SK-N-MC (cell line): ENCODE measurements at regions not wholly inside any gene's neighbourhood (a gene's known extent, or its start where the extent isn't known, plus 50 kb on each side); places are given as distances from the start of the nearest gene placed in this dataset.

ENCODE experiments used
- DNase-seq: peaks from one replicate; pipeline ENCODE4 v3.0.0-alpha.2; 2011; ENCODE audit warnings: low read depth, low spot score
- H3K27ac ChIP-seq: fragments of 200-600 bp; sonication (generic); 2 replicates; pipeline ENCODE4 v1.5.1; 2016; ENCODE audit warnings: mixed run types
- H3K36me3 ChIP-seq: fragments of 200-600 bp; sonication (generic); 2 replicates; pipeline ENCODE4 v1.6.1; 2017; ENCODE audit warnings: antibody characterized with exemption, low read length, mixed read lengths; ENCODE audit not compliant: insufficient read depth
- H3K4me3 ChIP-seq: fragments of 200-600 bp; sonication (generic); 2 replicates; pipeline ENCODE4 v1.5.1; 2016
- H3K9ac ChIP-seq: fragments of 200-600 bp; sonication (generic); 2 replicates; pipeline ENCODE4 v1.8.0; 2017; ENCODE audit warnings: mixed run types, mixed read lengths; ENCODE audit not compliant: insufficient read length
- H3K9me3 ChIP-seq: fragments of 200-600 bp; sonication (generic); 2 replicates; pipeline ENCODE4 v1.6.1; 2017; ENCODE audit warnings: low read depth, mild to moderate bottlenecking, antibody characterized with exemption, low read length, moderate library complexity, mixed read lengths
- EZH2 ChIP-seq: fragments of 200-600 bp; sonication (generic); IDR thresholded peaks from one replicate; pipeline ENCODE4 v1.6.1; 2017; ENCODE audit warnings: antibody characterized with exemption
- FOXP2 ChIP-seq: optimal IDR thresholded peaks from 2 replicates; pipeline ENCODE3; 2011; ENCODE audit warnings: mild to moderate bottlenecking, moderate library complexity; ENCODE audit not compliant: insufficient read depth; ENCODE audit errors: extremely low read length, control extremely low read depth
- POLR2AphosphoS5 ChIP-seq: IDR thresholded peaks from 2 replicates; pipeline ENCODE4 v1.6.1; 2012; ENCODE audit warnings: mild to moderate bottlenecking, low read depth, low read length, borderline replicate concordance

DNA sequence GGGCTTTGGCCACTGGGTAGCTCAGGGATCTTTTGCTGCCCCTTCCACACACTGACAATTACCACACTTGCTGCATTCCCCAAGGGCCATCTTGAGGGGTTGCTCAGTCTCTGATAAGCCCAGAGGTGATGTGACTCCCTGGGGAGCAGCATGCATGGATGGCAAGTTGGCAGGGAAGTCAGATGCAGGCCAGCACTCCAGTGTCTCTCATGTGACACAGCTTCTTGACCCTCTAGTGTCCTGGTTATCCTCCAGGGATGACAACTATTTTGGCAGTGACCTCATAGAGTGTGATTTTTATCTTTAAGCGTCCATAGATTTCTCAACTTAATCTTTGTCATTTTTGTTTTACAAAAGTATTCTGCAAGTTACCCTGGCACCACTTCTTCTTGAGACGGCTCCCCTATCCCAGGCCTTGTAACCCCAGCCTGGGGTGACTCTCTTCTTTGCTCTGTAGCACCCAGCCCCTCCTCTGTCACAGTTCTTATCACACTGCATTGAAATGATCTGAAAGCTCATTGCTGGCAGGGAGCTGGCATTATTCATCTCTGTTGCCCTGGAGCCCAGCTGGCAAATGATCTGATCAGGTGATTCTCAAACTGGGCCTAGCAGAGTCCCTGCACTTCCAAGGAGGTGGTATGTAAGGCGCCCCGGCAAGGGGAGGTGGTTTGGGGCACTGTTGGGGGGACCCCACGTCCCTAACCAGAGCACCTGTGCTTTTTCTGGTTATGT is 72.6 kb downstream of the TENT5C start:
- H3K9ac ChIP-seq: no peak overlapping the region
- no peaks in the 10 kb centered on the region for H3K36me3 ChIP-seq
- H3K9me3 ChIP-seq: no peaks in the 10 kb centered on the region
- no peak overlapping the region for H3K27ac ChIP-seq
- DNase-seq: no peak
- H3K4me3 ChIP-seq: no peak overlapping the region
- TF ChIP-seq FOXP2 (no peak), EZH2 (no peak), POLR2AphosphoS5 (no peak)

DNA sequence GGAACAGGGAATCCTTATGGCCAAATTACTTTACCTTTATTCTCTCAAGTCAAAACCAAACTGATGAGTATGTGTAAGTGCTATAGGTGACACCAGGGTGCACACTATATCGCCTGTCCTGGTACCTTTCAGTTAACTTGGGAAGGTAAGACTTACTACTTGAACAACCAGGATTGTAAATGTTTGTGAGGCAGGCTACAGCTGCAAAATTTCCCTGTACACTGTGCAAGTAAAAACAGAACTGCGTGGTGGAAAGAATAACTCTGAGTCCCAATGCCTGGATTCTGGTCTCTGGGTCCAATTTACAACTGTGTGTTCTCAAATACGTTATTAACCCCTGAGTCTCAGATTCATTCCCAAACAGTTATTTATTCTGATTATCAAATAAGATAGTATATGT is 73.5 kb downstream of the TENT5C start:
- no peak for DNase-seq

DNA sequence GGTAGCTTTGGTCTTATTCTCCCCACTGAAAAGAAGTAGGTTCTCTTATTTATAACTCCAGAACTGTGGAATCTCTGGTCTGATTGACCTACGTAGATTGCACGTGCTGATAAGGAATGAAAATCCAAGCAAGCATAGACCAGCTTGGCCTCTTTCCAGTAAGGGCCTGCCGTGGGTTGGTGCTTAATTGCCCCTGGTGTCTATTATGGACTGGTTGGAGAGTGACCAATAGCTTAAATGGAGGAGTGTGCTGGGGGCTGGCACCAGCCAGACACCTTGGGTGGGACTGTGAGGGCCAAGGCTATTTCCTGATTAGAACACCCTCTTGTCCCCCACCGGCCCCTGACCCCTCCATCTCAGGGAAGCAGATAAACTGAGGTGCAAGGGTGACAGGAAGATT is 74.0 kb downstream of the TENT5C start:
- no peak for TF ChIP-seq EZH2
- no peak for TF ChIP-seq FOXP2
- TF ChIP-seq POLR2AphosphoS5: no peak
- Histone ChIP-seq H3K9me3 (no peaks in the 10 kb centered on the region), H3K4me3 (no peak overlapping the region), H3K27ac (no peak overlapping the region), H3K9ac (no peak overlapping the region), H3K36me3 (no peaks in the 10 kb centered on the region)
- no peak for DNase-seq

More for the DNA sequence above, 73.5 kb downstream of the TENT5C start:
- TF ChIP-seq POLR2AphosphoS5: no peak
- Histone ChIP-seq H3K4me3 (no peak overlapping the region), H3K36me3 (no peaks in the 10 kb centered on the region), H3K27ac (no peak overlapping the region), H3K9ac (no peak overlapping the region), H3K9me3 (no peaks in the 10 kb centered on the region)

- TF ChIP-seq EZH2 (no peak), FOXP2 (no peak), POLR2AphosphoS5 (no peak)
- Histone ChIP-seq H3K9me3 (no peaks in the 10 kb centered on the region), H3K27ac (no peak overlapping the region), H3K9ac (no peak overlapping the region), H3K36me3 (no peaks in the 10 kb centered on the region), H3K4me3 (no peak overlapping the region)
- DNase-seq: no peak
Measured at GRCh38 chr1:117680316-117681002, 74.6 kb downstream of the TENT5C start.

GRCh38 chr1:117681093-117681900 is 75.4 kb downstream of the TENT5C start:
- TF ChIP-seq EZH2 (no peak), POLR2AphosphoS5 (no peak), FOXP2 (no peak)
- Histone ChIP-seq H3K9ac (no peak overlapping the region), H3K9me3 (no peaks in the 10 kb centered on the region), H3K27ac (no peak overlapping the region), H3K36me3 (no peaks in the 10 kb centered on the region), H3K4me3 (no peak overlapping the region)
- no peak for DNase-seq

- Histone ChIP-seq H3K36me3 (no peaks in the 10 kb centered on the region), H3K4me3 (no peak overlapping the region), H3K27ac (no peak overlapping the region), H3K9ac (no peak overlapping the region), H3K9me3 (no peaks in the 10 kb centered on the region)
- TF ChIP-seq FOXP2 (no peak), POLR2AphosphoS5 (no peak), EZH2 (no peak)
- DNase-seq: no peak
Measured at GRCh38 chr1:117681901-117682250, 76.0 kb downstream of the TENT5C start.

GRCh38 chr1:117682372-117682771 is 76.5 kb downstream of the TENT5C start:
- DNase-seq: no peak
- TF ChIP-seq FOXP2 (no peak), EZH2 (no peak), POLR2AphosphoS5 (no peak)
- Histone ChIP-seq H3K9ac (no peak overlapping the region), H3K27ac (no peak overlapping the region), H3K9me3 (no peaks in the 10 kb centered on the region), H3K36me3 (no peaks in the 10 kb centered on the region), H3K4me3 (no peak overlapping the region)

DNA sequence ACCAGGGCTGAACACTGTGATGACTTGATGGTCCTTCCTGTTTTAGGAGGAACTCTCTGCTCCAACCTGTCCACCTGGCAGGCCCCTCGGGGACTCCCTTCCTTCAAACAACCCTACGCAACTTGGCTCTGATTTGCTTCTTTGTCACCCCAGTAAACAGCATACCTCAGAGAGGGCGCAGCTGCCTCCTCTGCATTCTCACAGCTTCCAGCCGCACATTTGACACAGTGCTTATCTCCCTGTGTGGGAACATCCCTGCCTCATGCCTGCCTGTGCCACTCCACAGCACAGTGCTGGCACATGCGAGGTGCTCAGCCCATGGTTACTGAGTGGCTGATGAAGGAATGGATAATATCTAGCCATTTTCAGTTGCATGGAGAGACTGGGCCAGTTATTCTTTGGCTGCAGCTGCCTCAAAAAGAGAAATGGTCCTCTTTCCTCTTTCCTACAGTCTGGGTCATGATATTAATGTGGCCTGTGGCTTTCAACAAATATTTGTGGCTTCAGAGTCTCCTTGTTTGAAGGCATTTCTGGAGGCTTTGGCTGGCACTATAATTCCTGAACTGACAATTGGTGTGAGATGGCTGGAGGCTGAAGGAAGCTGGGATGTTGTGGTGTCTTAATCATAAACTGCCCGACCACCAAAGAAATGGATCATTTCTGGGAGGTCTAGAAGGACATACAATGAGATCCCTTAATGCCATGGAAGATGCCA is 77.9 kb downstream of the TENT5C start:
- Histone ChIP-seq H3K9ac (no peak overlapping the region), H3K9me3 (no peaks in the 10 kb centered on the region), H3K27ac (no peak overlapping the region), H3K4me3 (no peak overlapping the region), H3K36me3 (no peaks in the 10 kb centered on the region)
- TF ChIP-seq EZH2: no peak
- no peak for TF ChIP-seq POLR2AphosphoS5
- DNase-seq: no peak
